Uterus (tissue), 3 donors: ENCODE measurements at regions not wholly inside any gene's neighbourhood (a gene's known extent, or its start where the extent isn't known, plus 50 kb on each side); places are given as distances from the start of the nearest gene placed in this dataset.

Source experiments
- DNase-seq, 2 donors: peaks; one replicate each; pipeline ENCODE4 v3.0.0-alpha.2; 2019 to 2020
- H3K27ac ChIP-seq, 2 donors: fragments of 200-600 bp; sonication (generic); 1 replicate in 1 of 2; 2 replicates in 1 of 2; pipeline ENCODE4 v1.5.1; 2016 to 2018
- H3K27me3 ChIP-seq, 2 donors: fragments of 200-600 bp; sonication (generic); one replicate each; pipeline ENCODE4 v1.5.1; 2018 to 2019; ENCODE audit warnings: control low read depth in 1 of 2
- H3K36me3 ChIP-seq, 2 donors: fragments of 200-600 bp; sonication (generic); one replicate each; pipeline ENCODE4 v1.5.1; 2019; ENCODE audit warnings: control low read depth in 1 of 2
- H3K4me1 ChIP-seq, 2 donors: fragments of 200-600 bp; sonication (generic); one replicate each; pipeline ENCODE4 v1.5.1; 2018 to 2019; ENCODE audit warnings: control low read depth in 1 of 2
- H3K4me3 ChIP-seq, 2 donors: fragments of 200-600 bp; sonication (generic); 1 replicate in 1 of 2; 2 replicates in 1 of 2; pipeline ENCODE4 v1.5.1; 2018 to 2019; ENCODE audit warnings: mild to moderate bottlenecking in 1 of 2
- H3K9me3 ChIP-seq, 2 donors: fragments of 200-600 bp; sonication (generic); one replicate each; pipeline ENCODE4 v1.5.1; 2019; ENCODE audit warnings: control low read depth in 1 of 2
- CTCF ChIP-seq, 4 experiments: fragments of 200-600 bp in 2 of 4; fragments of 450-650 bp in 2 of 4; sonication (generic) in 2 of 4; IDR thresholded peaks; one replicate each; pipeline ENCODE4 v1.5.1; 2016 to 2019; ENCODE audit warnings: antibody characterized with exemption in 4 of 4, mild to moderate bottlenecking in 2 of 4, moderate library complexity in 1 of 4
- POLR2A ChIP-seq, 2 donors: fragments of 450-650 bp; IDR thresholded peaks; one replicate each; pipeline ENCODE4 v1.6.1; 2016; ENCODE audit warnings: antibody characterized with exemption in 2 of 2, mild to moderate bottlenecking in 1 of 2, moderate library complexity in 1 of 2
- intact Hi-C: fragments of 100-400 bp; cut with DNase I; formaldehyde crosslinking; loops from one replicate; pipeline ENCODE4 v1.15.1; 2023; ENCODE audit warnings: low total_unique reads
- donor health status: DM: yes; HTN: yes; CAD: no.

GRCh38 chr6:4676016-4676415 lies 100.2 kb upstream of the CDYL start:
- Histone ChIP-seq H3K27me3 (no peaks in the 10 kb centered on the region), H3K36me3 (no peaks in the 10 kb centered on the region), H3K4me3 (no peak overlapping the region), H3K4me1 (no peaks in the 10 kb centered on the region), H3K9me3 (no peaks in the 10 kb centered on the region), H3K27ac (no peak overlapping the region)
- no peak for DNase-seq
- intact Hi-C loops, result no loop called here
- TF ChIP-seq POLR2A (IDR thresholded peaks at IDR 0.05) (no peak), CTCF (IDR thresholded peaks at IDR 0.05) (no peak)

- Histone ChIP-seq H3K4me1 (no peaks in the 10 kb centered on the region), H3K27ac (no peak overlapping the region), H3K9me3 (no peaks in the 10 kb centered on the region), H3K36me3 (no peaks in the 10 kb centered on the region), H3K4me3 (no peak overlapping the region), H3K27me3 (no peaks in the 10 kb centered on the region)
- DNase-seq, result no peak
- intact Hi-C loops, result no loop called here
- TF ChIP-seq POLR2A (IDR thresholded peaks at IDR 0.05), result no peak
- TF ChIP-seq CTCF (IDR thresholded peaks at IDR 0.05), result no peak
Observed at GRCh38 chr6:4675121-4675520, 101.1 kb upstream of the CDYL start.

GRCh38 chr6:4673861-4674260 lies 102.3 kb upstream of the CDYL start:
- TF ChIP-seq CTCF (IDR thresholded peaks at IDR 0.05) (no peak), POLR2A (IDR thresholded peaks at IDR 0.05) (no peak)
- no peak for DNase-seq

GRCh38 chr6:4672772-4673171 lies 103.4 kb upstream of the CDYL start:
- peak overlapping the region; percentile 12 to 59 for H3K27ac ChIP-seq
- intact Hi-C loops, result no loop called here

More at GRCh38 chr6:4673861-4674260, 102.3 kb upstream of the CDYL start:
- intact Hi-C loops, result no loop called here
- Histone ChIP-seq H3K4me1 (no peaks in the 10 kb centered on the region), H3K27me3 (no peaks in the 10 kb centered on the region), H3K36me3 (no peaks in the 10 kb centered on the region), H3K4me3 (no peak overlapping the region), H3K9me3 (no peaks in the 10 kb centered on the region), H3K27ac (no peak overlapping the region)

GRCh38 chr6:4671587-4672115 lies 104.6 kb upstream of the CDYL start:
- Histone ChIP-seq H3K9me3 (no peaks in the 10 kb centered on the region), H3K27ac (no peak overlapping the region), H3K27me3 (no peaks in the 10 kb centered on the region), H3K4me3 (no peak overlapping the region), H3K4me1 (no peaks in the 10 kb centered on the region), H3K36me3 (no peaks in the 10 kb centered on the region)
- TF ChIP-seq CTCF (IDR thresholded peaks at IDR 0.05) (no peak), POLR2A (IDR thresholded peaks at IDR 0.05) (no peak)
- DNase-seq, result no peak
- intact Hi-C loops, result no loop called here

More at GRCh38 chr6:4672772-4673171, 103.4 kb upstream of the CDYL start:
- Histone ChIP-seq H3K36me3 (no peaks in the 10 kb centered on the region), H3K4me3 (no peak overlapping the region), H3K9me3 (no peaks in the 10 kb centered on the region), H3K4me1 (no peaks in the 10 kb centered on the region), H3K27me3 (no peaks in the 10 kb centered on the region)
- TF ChIP-seq POLR2A (IDR thresholded peaks at IDR 0.05) (no peak), CTCF (IDR thresholded peaks at IDR 0.05) (no peak)
- DNase-seq, result no peak
